Panc1 (cell line): ENCODE measurements at regions not wholly inside any gene's neighbourhood (a gene's known extent, or its start where the extent isn't known, plus 50 kb on each side); places are given as distances from the start of the nearest gene placed in this dataset.

Experiments used
- ATAC-seq: fragments of 200-7000 bp; cut with Tn5 transposase; 2 replicates; pipeline ENCODE4 v1.9.1; 2020; ENCODE audit warnings: mild to moderate bottlenecking, moderate library complexity
- BruUV-seq: library from RNA; stranded (reverse); fragments of 400-500 nt; replicated peaks from 2 replicates; lab custom pipeline; 2021; lab: Mats Ljungman, UMichigan
- CTCF ChIA-PET: fragments of 300-600 bp; sonication (Branson Sonifier 250); formaldehyde crosslinking; loops from one replicate; lab custom pipeline; 2022; ENCODE audit warnings: antibody characterized with exemption; lab: Charles Lee
- POLR2A ChIA-PET: fragments of 300-600 bp; sonication (Branson Sonifier 250); formaldehyde crosslinking; loops from one replicate; lab custom pipeline; 2022; ENCODE audit warnings: antibody characterized with exemption; lab: Charles Lee
- DNase-seq: peaks from one replicate; pipeline ENCODE4 v3.0.0-alpha.2; 2010; ENCODE audit warnings: low read depth, low spot score
- H3K27ac ChIP-seq: 2 replicates; pipeline ENCODE4 v1.5.1; 2011; ENCODE audit warnings: mild to moderate bottlenecking, low read length, inconsistent platforms
- H3K27me3 ChIP-seq: fragments of 200-500 bp; sonication (Bioruptor generic); 2 replicates; pipeline ENCODE4 v1.6.0; 2014; ENCODE audit warnings: low read length, inconsistent platforms; ENCODE audit not compliant: control insufficient read depth, insufficient read depth
- H3K36me3 ChIP-seq: fragments of 200-500 bp; sonication (Bioruptor generic); 2 replicates; pipeline ENCODE4 v1.5.1; 2014; ENCODE audit warnings: inconsistent platforms, mild to moderate bottlenecking, low read length, moderate library complexity; ENCODE audit not compliant: control insufficient read depth, insufficient read depth
- H3K4me1 ChIP-seq: 2 replicates; pipeline ENCODE4 v1.5.1; 2011; ENCODE audit warnings: inconsistent platforms, mild to moderate bottlenecking, low read length, moderate library complexity; ENCODE audit not compliant: control insufficient read depth, insufficient read depth
- H3K4me3 ChIP-seq, 2 experiments: 2 replicates each; pipeline ENCODE4 v1.5.1; 2011 to 2012; ENCODE audit warnings: low read depth in 2 of 2, low read length in 2 of 2, mild to moderate bottlenecking in 2 of 2, inconsistent platforms in 1 of 2, moderate library complexity in 1 of 2
- H3K9me3 ChIP-seq: fragments of 200-500 bp; sonication (Bioruptor generic); 2 replicates; pipeline ENCODE4 v1.5.1; 2014; ENCODE audit warnings: low read depth, mild to moderate bottlenecking, inconsistent platforms, low read length, moderate library complexity; ENCODE audit not compliant: control insufficient read depth, insufficient read depth
- POLR2AphosphoS5 ChIP-seq: IDR thresholded peaks from 2 replicates; pipeline ENCODE4 v1.6.1; 2012; ENCODE audit warnings: mild to moderate bottlenecking, low read depth, low read length, moderate library complexity
- REST ChIP-seq, 2 experiments: IDR thresholded peaks; 2 replicates each; pipeline ENCODE4 v1.6.1; 2011 to 2012; ENCODE audit warnings: low read depth in 2 of 2, control low read depth in 1 of 2, low read length in 1 of 2, mild to moderate bottlenecking in 1 of 2, moderate library complexity in 1 of 2; ENCODE audit not compliant: insufficient read depth in 1 of 2
- SIN3A ChIP-seq: IDR thresholded peaks from 2 replicates; pipeline ENCODE4 v1.6.1; 2012; ENCODE audit warnings: low read depth, mild to moderate bottlenecking, low read length, moderate library complexity, borderline replicate concordance; ENCODE audit not compliant: insufficient read depth
- TCF7L2 ChIP-seq: IDR thresholded peaks from 2 replicates; pipeline ENCODE4 v1.6.1; 2011; ENCODE audit warnings: mild to moderate bottlenecking, low read depth, low read length, inconsistent platforms
- in situ Hi-C: cut with HindIII; loops from 2 replicates; pipeline ENCODE4 v1.10.0; 2016; ENCODE audit warnings: low sequenced_read_pairs, low pct_unique_long_range_greater_than_20kb
- intact Hi-C: fragments of 100-400 bp; cut with micrococcal nuclease; formaldehyde crosslinking; loops from one replicate; pipeline ENCODE4 v1.10.0; 2022; ENCODE audit not compliant: unreplicated experiment
- TF ChIP-seq, protein P1 (sequence below): fragments of 450-650 bp; IDR thresholded peaks from 2 replicates; pipeline ENCODE4 v1.5.1; 2017; ENCODE audit warnings: mild to moderate bottlenecking

GRCh38 chr10:131803860-131804425, 96.9 kb upstream of the PPP2R2D start:
- in situ Hi-C loops, result no loop called here
- Histone ChIP-seq H3K27me3 (no peaks in the 10 kb centered on the region), H3K4me3 (no peak overlapping the region), H3K36me3 (no peaks in the 10 kb centered on the region), H3K9me3 (no peaks in the 10 kb centered on the region), H3K27ac (no peak overlapping the region), H3K4me1 (no peaks in the 10 kb centered on the region)
- POLR2A ChIA-PET, result no interaction called here
- intact Hi-C loops, result no loop called here
- TF ChIP-seq POLR2AphosphoS5 (no peak), SIN3A (no peak), TCF7L2 (no peak), REST (IDR thresholded peaks at IDR 0.05; ENCODE audit: insufficient read depth in 1 of 2, low read depth in 2 of 2, low read length in 1 of 2) (no peak)
- TF ChIP-seq, protein P1, sequence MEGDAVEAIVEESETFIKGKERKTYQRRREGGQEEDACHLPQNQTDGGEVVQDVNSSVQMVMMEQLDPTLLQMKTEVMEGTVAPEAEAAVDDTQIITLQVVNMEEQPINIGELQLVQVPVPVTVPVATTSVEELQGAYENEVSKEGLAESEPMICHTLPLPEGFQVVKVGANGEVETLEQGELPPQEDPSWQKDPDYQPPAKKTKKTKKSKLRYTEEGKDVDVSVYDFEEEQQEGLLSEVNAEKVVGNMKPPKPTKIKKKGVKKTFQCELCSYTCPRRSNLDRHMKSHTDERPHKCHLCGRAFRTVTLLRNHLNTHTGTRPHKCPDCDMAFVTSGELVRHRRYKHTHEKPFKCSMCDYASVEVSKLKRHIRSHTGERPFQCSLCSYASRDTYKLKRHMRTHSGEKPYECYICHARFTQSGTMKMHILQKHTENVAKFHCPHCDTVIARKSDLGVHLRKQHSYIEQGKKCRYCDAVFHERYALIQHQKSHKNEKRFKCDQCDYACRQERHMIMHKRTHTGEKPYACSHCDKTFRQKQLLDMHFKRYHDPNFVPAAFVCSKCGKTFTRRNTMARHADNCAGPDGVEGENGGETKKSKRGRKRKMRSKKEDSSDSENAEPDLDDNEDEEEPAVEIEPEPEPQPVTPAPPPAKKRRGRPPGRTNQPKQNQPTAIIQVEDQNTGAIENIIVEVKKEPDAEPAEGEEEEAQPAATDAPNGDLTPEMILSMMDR, result no peak
- ATAC-seq (no peak), DNase-seq (no peak)
- BruUV-seq, result no TSS peak
- CTCF ChIA-PET, result no interaction called here

- Histone ChIP-seq H3K4me1 (no peaks in the 10 kb centered on the region), H3K9me3 (no peaks in the 10 kb centered on the region), H3K4me3 (no peak overlapping the region), H3K27me3 (peaks cover 2% of the 10 kb centered on the region; the same call in 1 of the 2 replicates), H3K36me3 (no peaks in the 10 kb centered on the region), H3K27ac (no peak overlapping the region)
- CTCF ChIA-PET, result no interaction called here
- POLR2A ChIA-PET, result no interaction called here
- intact Hi-C loops (no loop called here), in situ Hi-C loops (no loop called here)
- BruUV-seq, result no TSS peak
- no peak for TF ChIP-seq REST (IDR thresholded peaks at IDR 0.05; ENCODE audit: insufficient read depth in 1 of 2, low read depth in 2 of 2, low read length in 1 of 2)
- no peak for TF ChIP-seq SIN3A
- TF ChIP-seq, protein P1, result no peak
- TF ChIP-seq POLR2AphosphoS5, result no peak
- no peak for TF ChIP-seq TCF7L2
- ATAC-seq (no peak), DNase-seq (no peak)
Measured at GRCh38 chr10:131804551-131805295, 96.1 kb upstream of the PPP2R2D start.
